ENCODE measurements at regions not wholly inside any gene's neighbourhood (a gene's known extent, or its start where the extent isn't known, plus 50 kb on each side); places are given as distances from the start of the nearest gene placed in this dataset.

GRCh38 chr6:170212956-170213636 lies 77.8 kb downstream of the DLL1 start:
- no peak for DNase-seq (ENCODE audit: low read depth)

DNA sequence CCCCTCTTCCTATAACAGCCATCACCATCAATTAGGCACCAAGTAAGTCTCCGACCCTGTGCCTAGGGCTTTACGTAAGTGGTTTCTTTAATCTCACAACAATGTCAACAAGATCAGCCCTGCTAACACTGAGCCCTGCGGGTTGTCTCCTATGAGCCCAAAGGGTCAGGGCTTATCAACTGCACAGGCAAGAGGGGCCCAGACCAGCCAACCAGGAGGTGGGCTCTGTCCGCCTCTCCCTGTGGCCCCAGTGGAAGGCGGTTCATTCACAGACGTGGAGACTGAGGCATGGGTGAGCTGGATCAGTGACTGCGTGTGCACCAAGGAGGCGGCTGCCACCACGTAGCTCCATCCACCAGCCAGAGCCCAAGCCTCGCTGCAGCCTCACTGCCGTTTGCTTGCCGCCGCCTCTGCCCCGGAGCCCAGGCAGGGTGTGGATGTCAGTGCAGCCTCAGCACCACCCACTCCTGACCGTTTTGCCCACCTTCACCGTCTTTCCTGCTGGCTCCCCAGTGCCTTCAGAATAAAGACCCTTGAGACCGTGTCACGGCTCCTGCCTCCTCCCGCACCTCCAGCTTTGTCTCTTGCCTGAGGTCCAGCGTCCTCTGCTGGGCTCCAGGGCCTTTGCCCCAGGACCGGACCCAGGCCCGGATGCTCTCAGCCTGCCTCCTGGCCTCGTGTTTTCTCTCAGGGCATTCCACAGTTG lies 78.7 kb downstream of the DLL1 start:
- DNase-seq (ENCODE audit: low read depth), result no peak

DNA sequence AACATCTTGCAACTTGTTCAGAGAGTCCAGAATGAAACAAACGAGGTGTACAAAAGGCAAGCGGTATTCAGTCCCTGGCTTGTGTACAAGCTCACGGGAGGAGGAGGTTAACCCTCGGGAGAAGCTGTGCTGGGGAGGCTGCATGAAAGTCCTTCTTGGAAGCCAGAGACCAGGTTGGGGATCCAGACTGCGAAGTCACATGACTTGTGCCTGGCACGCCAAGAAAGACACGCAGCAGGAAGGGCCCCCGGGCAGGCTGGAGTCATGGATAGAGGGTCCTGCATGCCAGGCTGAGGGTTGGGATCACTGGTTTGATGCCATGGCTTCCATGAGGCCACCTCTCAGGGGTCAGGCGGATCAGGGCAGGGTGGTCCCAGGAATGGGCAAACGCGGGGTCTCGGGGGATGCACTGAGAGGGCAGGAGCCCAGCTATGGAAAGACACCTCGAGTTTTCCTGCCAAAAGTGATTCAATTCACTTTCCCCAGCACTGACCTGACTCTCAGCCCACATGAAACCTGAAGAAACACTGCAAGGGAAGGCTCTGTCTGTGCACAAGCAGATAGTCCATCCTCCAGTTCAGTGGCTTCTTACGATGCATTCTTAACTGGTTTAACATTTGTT lies 79.4 kb downstream of the DLL1 start:
- no peak for DNase-seq (ENCODE audit: low read depth)

GRCh38 chr6:170210651-170211403 lies 80.1 kb downstream of the DLL1 start:
- no peak for DNase-seq (ENCODE audit: low read depth)

- no peak for DNase-seq (ENCODE audit: low read depth)
These were observed 80.9 kb downstream of the DLL1 start for GRCh38 chr6:170210026-170210390.

GRCh38 chr6:170209354-170210025 lies 81.4 kb downstream of the DLL1 start:
- DNase-seq (ENCODE audit: low read depth), result no peak

GRCh38 chr6:170208651-170209353 lies 82.1 kb downstream of the DLL1 start:
- no peak for DNase-seq (ENCODE audit: low read depth)

DNA sequence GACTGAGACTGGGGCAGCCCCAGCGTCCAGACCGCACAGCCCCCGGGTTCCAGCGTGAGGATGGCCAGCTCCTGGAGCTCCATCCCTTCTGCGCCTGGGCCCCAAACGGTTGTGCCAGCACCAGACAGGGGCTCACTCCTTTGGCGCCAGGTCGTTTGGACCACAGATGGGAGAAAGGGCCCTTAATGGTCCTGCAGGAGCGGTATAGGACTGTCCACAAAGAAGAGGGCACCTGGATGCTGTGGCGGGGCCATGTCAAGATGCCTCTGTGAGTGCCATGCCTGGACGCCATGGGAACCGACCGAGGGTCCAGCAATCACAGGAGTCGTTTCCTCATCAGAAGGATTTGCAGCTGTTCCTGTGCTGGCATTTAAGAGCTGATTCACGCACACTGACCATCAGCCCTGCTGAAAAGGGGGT lies 82.7 kb downstream of the DLL1 start:
- no peak for DNase-seq (ENCODE audit: low read depth)

GRCh38 chr6:170207586-170208181 lies 83.2 kb downstream of the DLL1 start:
- no peak for DNase-seq (ENCODE audit: low read depth)

DNA sequence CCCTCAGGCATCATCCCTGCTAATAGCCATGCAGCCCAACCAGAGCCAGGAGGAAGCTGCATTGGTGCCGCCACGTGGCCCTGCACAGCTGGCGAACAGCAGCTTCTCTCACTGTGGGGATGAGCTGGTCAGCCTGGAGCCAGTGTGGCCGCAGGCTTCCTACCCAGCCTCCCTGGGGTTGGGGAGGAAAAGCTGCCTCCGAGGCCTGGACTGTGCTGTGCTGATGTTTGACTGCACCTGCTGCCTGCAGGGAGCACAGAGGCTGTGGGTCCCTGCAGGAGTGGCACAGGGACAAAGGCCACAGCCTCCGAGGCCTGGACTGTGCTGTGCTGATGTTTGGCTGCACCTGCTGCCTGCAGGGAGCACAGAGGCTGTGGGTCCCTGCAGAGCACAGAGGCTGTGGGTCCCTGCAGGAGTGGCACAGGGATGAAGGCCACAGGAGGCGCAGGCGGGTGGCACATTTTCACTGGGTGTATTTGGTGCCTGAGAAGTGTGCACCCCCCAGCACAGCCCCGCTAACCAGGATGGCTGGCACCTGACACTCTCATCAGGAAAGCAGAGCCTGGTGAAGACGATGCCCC lies 83.9 kb downstream of the DLL1 start:
- DNase-seq (ENCODE audit: low read depth), result no peak

- no peak for DNase-seq (ENCODE audit: low read depth)
These were observed 84.6 kb downstream of the DLL1 start for GRCh38 chr6:170206317-170206621.

GRCh38 chr6:170205534-170206316 lies 85.2 kb downstream of the DLL1 start:
- DNase-seq (ENCODE audit: low read depth), result no peak

GRCh38 chr6:170205126-170205525 lies 85.8 kb downstream of the DLL1 start:
- no peak for DNase-seq (ENCODE audit: low read depth)

- no peak for DNase-seq (ENCODE audit: low read depth)
These were observed 87.7 kb downstream of the DLL1 start for GRCh38 chr6:170203212-170203611.

- DNase-seq (ENCODE audit: low read depth), result no peak
These were observed 88.3 kb downstream of the DLL1 start for GRCh38 chr6:170202416-170203135.

GRCh38 chr6:170201361-170201760 lies 89.5 kb downstream of the DLL1 start:
- DNase-seq (ENCODE audit: low read depth), result no peak

GRCh38 chr6:170200458-170200891 lies 90.4 kb downstream of the DLL1 start:
- no peak for DNase-seq (ENCODE audit: low read depth)

- DNase-seq (ENCODE audit: low read depth), result no peak
These were observed 91.2 kb downstream of the DLL1 start for GRCh38 chr6:170199716-170200115.

DNA sequence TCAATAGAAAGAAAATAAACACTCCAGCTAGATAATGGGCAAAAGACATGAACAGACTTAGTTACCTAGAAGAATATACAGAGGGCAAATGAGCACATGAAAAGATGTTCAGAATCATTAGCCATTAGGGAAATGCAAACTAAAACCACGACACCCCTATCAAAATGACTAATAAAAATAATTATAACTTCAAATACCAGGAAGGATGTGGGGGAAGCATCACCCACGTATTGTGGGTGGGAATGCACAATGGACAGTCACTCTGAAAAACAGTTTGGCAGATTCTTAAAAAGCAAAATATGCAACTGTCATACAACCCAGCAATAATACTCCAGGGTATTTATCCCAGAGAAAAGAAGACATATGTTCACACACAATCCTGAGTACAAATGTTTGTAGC lies 92.6 kb downstream of the DLL1 start:
- no peak for DNase-seq (ENCODE audit: low read depth)

Data from stimulated activated CD8-positive, alpha-beta memory T cell treated with anti-CD3 and anti-CD28 coated beads, Interleukin-4, amount 100 ng/mL, for 24 hours (primary cell).